Type B pancreatic cell (in vitro differentiated cells): ENCODE measurements at regions not wholly inside any gene's neighbourhood (a gene's known extent, or its start where the extent isn't known, plus 50 kb on each side); places are given as distances from the start of the nearest gene placed in this dataset.
"Not testable (repeated sequence)": the region's sequence is repeated elsewhere in the genome, so short reads cannot be mapped to it uniquely, and the experiment has no call there.

Source experiments
- DNase-seq: peaks from one replicate; pipeline ENCODE4 v3.0.0; 2021; ENCODE audit warnings: mixed read lengths; ENCODE audit not compliant: unreplicated experiment; ENCODE audit errors: extremely low spot score
- H3K27ac Mint-ChIP-seq: 2 replicates; pipeline ENCODE4 v1.8.0; 2021; ENCODE audit warnings: mild to moderate bottlenecking, mixed read lengths
- H3K27me3 Mint-ChIP-seq: 2 replicates; pipeline ENCODE4 v1.8.0; 2021; ENCODE audit warnings: mixed read lengths
- H3K36me3 Mint-ChIP-seq: 2 replicates; pipeline ENCODE4 v1.8.0; 2021; ENCODE audit warnings: mixed read lengths
- H3K4me1 Mint-ChIP-seq: one replicate; pipeline ENCODE4 v1.8.0; 2021; ENCODE audit warnings: mixed read lengths; ENCODE audit not compliant: unreplicated experiment
- H3K4me3 Mint-ChIP-seq: 2 replicates; pipeline ENCODE4 v1.8.0; 2021; ENCODE audit warnings: mild to moderate bottlenecking, mixed read lengths
- H3K9me3 Mint-ChIP-seq: 2 replicates; pipeline ENCODE4 v1.8.0; 2021; ENCODE audit warnings: mixed read lengths
- CTCF ChIP-seq: fragments of 200-600 bp; sonication (generic); conservative IDR thresholded peaks from 2 replicates; pipeline ENCODE4 v1.5.0; 2021; ENCODE audit warnings: antibody characterized with exemption, mild to moderate bottlenecking

DNA sequence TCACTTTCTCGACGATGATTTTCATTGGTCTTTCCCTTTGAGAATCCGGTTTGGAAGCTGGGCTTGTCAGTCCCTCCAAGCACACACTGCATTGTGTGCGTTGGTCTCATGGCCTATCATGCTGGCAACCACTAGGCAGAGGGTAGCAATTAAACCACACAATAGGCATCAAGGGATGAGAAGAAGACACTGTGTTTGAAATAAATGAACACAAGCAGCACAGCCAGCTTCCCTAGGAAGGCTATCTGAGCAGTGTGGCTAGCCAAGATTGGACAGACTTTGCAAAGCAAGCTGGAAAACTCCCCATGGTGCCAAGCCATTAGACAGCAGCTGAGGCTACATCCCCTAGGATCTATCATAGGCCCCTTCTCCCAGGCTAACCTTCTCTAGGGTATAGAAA lies 288.7 kb downstream of the NUF2 start:
- Mint-ChIP-seq H3K36me3 (no peaks in the 10 kb centered on the region), H3K4me1 (no peaks in the 10 kb centered on the region), H3K27ac (no peak overlapping the region), H3K4me3 (no peak overlapping the region), H3K27me3 (no peaks in the 10 kb centered on the region), H3K9me3 (no peaks in the 10 kb centered on the region)
- no peak for TF ChIP-seq CTCF
- DNase-seq = no peak

GRCh38 chr1:163614361-163614760 lies 292.6 kb downstream of the NUF2 start:
- H3K27ac Mint-ChIP-seq = no peak overlapping the region
- no peaks in the 10 kb centered on the region for H3K36me3 Mint-ChIP-seq
- H3K4me3 Mint-ChIP-seq = no peak overlapping the region
- no peak for DNase-seq
- H3K9me3 Mint-ChIP-seq = no peaks in the 10 kb centered on the region
- TF ChIP-seq CTCF = no peak
- H3K4me1 Mint-ChIP-seq = no peaks in the 10 kb centered on the region
- no peaks in the 10 kb centered on the region for H3K27me3 Mint-ChIP-seq

DNA sequence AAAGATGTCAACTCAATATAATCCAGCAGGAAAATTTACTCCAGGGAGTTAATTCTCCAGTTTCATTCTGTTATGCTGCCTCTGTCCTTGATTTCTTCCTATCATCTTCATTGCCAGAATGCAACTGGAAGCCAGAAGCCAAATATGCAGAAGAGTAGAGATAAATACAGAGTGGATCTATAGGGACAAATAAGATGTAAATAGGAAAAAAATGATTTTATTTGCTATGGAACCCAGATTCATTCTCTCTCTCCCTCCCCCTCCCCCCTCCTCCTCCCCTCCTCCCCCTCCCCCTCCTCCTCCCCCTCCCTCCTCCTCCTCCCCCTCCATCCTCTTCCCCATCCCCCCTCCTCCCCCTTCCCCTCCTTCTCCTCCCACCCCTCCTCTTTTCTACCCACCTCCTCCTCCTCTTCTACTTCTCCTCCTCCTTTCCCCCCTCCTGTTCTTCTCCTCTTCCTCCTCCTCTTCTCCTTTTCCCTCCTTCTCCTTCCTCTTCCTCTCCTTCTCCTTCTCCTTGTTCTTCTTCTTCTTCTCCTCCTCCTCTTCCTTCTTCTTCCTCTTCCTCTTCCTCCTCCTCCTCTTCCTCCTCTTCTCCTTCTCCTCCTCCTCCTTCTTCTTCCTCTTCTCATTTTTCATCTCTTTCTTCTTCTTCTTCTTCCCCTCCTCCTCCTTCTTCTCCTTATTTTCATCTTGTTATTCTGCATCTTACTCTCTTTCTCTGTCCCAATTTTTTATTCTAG lies 306.4 kb downstream of the NUF2 start:
- peaks cover 20% of the 10 kb centered on the region for H3K9me3 Mint-ChIP-seq
- H3K4me3 Mint-ChIP-seq = no peak overlapping the region
- H3K36me3 Mint-ChIP-seq = no peaks in the 10 kb centered on the region
- DNase-seq = no peak
- no peak overlapping the region for H3K27ac Mint-ChIP-seq
- no peak for TF ChIP-seq CTCF
- H3K27me3 Mint-ChIP-seq = no peaks in the 10 kb centered on the region
- H3K4me1 Mint-ChIP-seq = peaks cover 9% of the 10 kb centered on the region

DNA sequence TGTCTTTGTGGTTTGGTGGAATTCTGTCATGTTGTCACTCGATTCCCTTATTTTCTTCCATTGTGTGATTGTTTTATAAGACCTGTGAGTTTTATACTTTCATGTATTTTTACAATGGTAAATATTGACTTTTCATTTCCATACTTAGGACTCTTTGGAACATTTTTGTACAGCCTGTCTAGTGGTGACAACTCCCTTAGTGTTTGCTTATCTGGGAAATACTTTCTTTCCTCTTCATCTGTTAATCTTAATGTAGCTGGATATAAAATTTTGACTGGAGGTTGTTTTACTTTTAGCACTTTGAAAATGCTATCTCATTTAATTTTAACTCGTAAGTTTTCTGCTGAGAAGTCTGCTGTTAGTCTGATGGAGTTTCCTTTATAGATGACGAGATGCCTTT lies 310.5 kb downstream of the NUF2 start:
- no peaks in the 10 kb centered on the region for H3K4me1 Mint-ChIP-seq
- no peaks in the 10 kb centered on the region for H3K27me3 Mint-ChIP-seq
- H3K27ac Mint-ChIP-seq = no peak overlapping the region
- no peak for DNase-seq
- H3K36me3 Mint-ChIP-seq = no peaks in the 10 kb centered on the region
- TF ChIP-seq CTCF = no peak
- peaks cover 16% of the 10 kb centered on the region for H3K9me3 Mint-ChIP-seq
- H3K4me3 Mint-ChIP-seq = no peak overlapping the region

DNA sequence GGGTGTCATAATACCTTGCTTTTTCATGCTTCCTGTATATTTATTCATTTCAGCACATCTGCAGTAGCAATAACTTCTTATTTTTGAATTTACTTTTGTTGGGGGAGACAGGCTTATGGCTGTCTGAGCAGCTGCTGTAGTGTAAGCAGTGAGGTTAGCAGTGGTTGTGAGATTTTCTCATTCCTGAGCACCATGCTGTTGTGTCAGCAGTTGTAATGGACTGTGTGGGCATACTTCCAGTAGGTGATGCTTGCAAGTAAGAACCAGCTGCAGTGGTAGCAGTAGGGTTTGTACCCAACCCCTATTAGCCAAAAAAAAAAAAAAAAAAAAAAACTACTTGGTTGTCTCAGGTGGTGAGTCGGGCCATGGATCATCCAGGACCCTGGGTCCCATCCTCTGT lies 311.6 kb downstream of the NUF2 start:
- H3K36me3 Mint-ChIP-seq = no peaks in the 10 kb centered on the region
- no peaks in the 10 kb centered on the region for H3K4me1 Mint-ChIP-seq
- DNase-seq = no peak
- no peak overlapping the region for H3K27ac Mint-ChIP-seq
- H3K4me3 Mint-ChIP-seq = no peak overlapping the region
- TF ChIP-seq CTCF = no peak
- H3K27me3 Mint-ChIP-seq = no peaks in the 10 kb centered on the region
- H3K9me3 Mint-ChIP-seq = peaks cover 16% of the 10 kb centered on the region

GRCh38 chr1:163645676-163646075 lies 323.9 kb downstream of the NUF2 start:
- H3K36me3 Mint-ChIP-seq, H3K4me1 Mint-ChIP-seq, H3K9me3 Mint-ChIP-seq, H3K27me3 Mint-ChIP-seq, H3K27ac Mint-ChIP-seq, H3K4me3 Mint-ChIP-seq, DNase-seq: not testable (repeated sequence)
